Mesothelial cell of epicardium (in vitro differentiated cells): ENCODE measurements at regions not wholly inside any gene's neighbourhood (a gene's known extent, or its start where the extent isn't known, plus 50 kb on each side); places are given as distances from the start of the nearest gene placed in this dataset.

Source experiments
- DNase-seq, 2 experiments: peaks; one replicate each; pipeline ENCODE4 v3.0.0; 2021; ENCODE audit warnings: low spot score in 2 of 2; ENCODE audit not compliant: unreplicated experiment in 2 of 2
- H3K27ac Mint-ChIP-seq: 2 replicates; pipeline ENCODE4 v1.8.0; 2021; ENCODE audit warnings: mixed read lengths
- H3K27me3 Mint-ChIP-seq: 2 replicates; pipeline ENCODE4 v1.8.0; 2021; ENCODE audit warnings: low read depth, mixed read lengths
- H3K36me3 Mint-ChIP-seq: 2 replicates; pipeline ENCODE4 v1.8.0; 2021; ENCODE audit warnings: mixed read lengths
- H3K4me1 Mint-ChIP-seq: 2 replicates; pipeline ENCODE4 v1.8.0; 2021; ENCODE audit warnings: mixed read lengths
- H3K4me3 Mint-ChIP-seq: 2 replicates; pipeline ENCODE4 v1.8.0; 2021; ENCODE audit warnings: mild to moderate bottlenecking, moderate library complexity, mixed read lengths
- H3K9me3 Mint-ChIP-seq: 2 replicates; pipeline ENCODE4 v1.8.0; 2021; ENCODE audit warnings: mixed read lengths
- TF ChIP-seq, protein P1 (sequence below): fragments of 200-600 bp; sonication (generic); IDR thresholded peaks from one replicate; pipeline ENCODE4 v1.5.0; 2021; ENCODE audit warnings: antibody characterized with exemption; ENCODE audit not compliant: unreplicated experiment

DNA sequence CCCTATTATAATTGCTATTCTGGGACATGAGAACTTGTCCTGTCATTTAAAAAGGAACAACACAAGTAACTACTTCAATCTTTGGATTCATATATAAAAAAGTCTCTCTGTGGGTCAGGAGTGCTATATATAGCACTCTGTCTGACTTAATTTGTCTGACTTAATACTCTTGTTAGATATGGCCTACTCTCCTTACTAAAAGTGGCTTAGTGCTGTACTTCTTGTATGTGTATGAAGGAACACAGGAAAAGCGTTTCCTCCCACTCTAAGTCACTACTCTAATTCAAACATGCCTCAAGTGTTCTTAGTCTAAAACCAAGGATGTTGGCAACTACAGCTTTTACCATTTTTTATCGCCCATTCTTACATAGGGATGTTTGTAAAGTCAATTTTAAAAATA lies 255.2 kb upstream of the ROBO1 start:
- Mint-ChIP-seq H3K4me1 (no peaks in the 10 kb centered on the region), H3K36me3 (no peaks in the 10 kb centered on the region), H3K27me3 (peaks cover 9% of the 10 kb centered on the region), H3K27ac (no peak overlapping the region), H3K9me3 (no peaks in the 10 kb centered on the region), H3K4me3 (no peak overlapping the region)
- TF ChIP-seq, protein P1, sequence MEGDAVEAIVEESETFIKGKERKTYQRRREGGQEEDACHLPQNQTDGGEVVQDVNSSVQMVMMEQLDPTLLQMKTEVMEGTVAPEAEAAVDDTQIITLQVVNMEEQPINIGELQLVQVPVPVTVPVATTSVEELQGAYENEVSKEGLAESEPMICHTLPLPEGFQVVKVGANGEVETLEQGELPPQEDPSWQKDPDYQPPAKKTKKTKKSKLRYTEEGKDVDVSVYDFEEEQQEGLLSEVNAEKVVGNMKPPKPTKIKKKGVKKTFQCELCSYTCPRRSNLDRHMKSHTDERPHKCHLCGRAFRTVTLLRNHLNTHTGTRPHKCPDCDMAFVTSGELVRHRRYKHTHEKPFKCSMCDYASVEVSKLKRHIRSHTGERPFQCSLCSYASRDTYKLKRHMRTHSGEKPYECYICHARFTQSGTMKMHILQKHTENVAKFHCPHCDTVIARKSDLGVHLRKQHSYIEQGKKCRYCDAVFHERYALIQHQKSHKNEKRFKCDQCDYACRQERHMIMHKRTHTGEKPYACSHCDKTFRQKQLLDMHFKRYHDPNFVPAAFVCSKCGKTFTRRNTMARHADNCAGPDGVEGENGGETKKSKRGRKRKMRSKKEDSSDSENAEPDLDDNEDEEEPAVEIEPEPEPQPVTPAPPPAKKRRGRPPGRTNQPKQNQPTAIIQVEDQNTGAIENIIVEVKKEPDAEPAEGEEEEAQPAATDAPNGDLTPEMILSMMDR = no peak
- DNase-seq = no peak

DNA sequence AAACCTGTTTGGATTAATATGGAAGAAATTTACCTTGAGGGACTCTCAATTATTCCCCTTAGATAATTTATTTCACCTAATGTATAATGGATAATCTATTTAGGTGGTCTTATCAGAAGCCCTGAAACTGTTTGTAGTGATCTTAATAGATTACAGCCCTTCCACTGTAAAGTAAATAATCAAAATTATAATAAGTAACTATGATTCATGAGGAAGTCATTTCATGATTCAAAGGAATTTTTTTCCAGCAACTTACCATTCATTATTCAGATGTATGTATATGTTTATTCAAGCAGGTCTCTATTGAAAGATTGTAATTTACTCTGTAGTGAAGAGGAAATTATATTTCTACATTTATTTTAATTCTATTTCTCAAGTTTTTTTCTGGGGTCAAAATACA lies 250.6 kb upstream of the ROBO1 start:
- Mint-ChIP-seq H3K9me3 (no peaks in the 10 kb centered on the region), H3K4me1 (no peaks in the 10 kb centered on the region), H3K36me3 (no peaks in the 10 kb centered on the region), H3K27me3 (peaks cover 8% of the 10 kb centered on the region), H3K27ac (no peak overlapping the region), H3K4me3 (no peak overlapping the region)
- DNase-seq = no peak
- TF ChIP-seq, protein P1 = no peak

DNA sequence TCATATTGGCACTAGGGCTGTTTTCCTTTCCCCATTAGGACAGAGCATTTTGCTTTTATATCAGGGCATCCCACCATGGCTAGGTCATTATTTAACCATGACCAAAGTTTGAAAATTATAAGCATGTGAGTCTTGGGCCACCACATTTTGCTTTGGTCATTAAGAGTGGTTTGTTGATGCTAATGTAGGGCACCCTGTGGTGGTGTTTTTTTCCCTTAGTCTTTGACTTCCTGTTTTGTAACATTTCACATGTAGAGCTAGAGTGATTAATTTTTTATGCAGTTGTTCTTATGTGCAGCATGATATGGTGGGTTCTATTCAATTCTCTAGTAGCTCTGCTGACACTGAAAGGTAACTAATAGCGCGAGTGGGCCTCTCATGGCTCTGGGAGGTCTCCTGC lies 249.6 kb upstream of the ROBO1 start:
- TF ChIP-seq, protein P1 = no peak
- Mint-ChIP-seq H3K27me3 (peaks cover 8% of the 10 kb centered on the region), H3K9me3 (no peaks in the 10 kb centered on the region), H3K27ac (no peak overlapping the region), H3K4me1 (no peaks in the 10 kb centered on the region), H3K4me3 (no peak overlapping the region), H3K36me3 (no peaks in the 10 kb centered on the region)
- DNase-seq = no peak

DNA sequence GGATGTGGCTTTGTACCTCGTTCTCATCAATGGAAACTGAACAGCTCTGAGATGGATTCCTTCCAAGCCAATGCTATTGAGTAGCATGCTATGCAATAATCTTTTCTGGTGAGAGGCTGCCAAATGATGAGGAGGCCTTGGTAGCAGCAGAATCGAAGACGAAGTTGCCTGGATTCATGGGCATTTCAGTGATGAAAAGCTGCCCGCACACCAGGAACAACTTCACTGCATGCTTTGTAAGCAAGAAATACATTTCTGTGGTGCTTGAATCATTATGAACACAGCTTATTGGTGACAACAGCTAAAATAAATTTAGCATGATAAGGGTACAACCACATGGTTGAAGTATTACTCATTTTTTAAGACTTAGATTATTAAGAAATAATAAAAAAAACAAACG lies 246.8 kb upstream of the ROBO1 start:
- no peaks in the 10 kb centered on the region for H3K9me3 Mint-ChIP-seq

DNA sequence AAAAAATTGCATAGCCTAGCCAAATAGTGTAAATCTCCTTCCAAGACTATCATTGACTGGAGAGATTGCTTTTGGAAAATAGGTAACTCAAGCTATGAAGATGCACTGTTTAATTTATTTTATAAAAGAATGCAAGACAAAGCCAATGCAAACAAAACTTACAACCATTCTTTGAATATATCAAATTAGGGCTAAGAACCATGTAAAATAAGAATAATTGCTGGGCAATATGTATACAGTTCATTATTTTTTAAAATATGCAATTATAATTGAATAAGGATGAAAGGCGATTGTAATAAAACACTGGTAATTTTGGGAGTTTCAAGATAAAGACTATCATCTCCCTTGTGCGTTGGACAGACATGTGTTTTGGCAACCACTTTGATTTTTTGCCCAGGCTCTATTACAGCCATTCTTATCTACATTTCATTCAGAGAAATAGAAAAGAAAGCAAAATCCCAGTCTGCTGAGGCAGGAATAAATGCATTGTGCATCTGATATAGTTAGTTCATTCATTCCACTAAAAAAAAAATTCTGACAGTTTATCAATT lies 242.3 kb upstream of the ROBO1 start:
- no peak overlapping the region for H3K4me3 Mint-ChIP-seq
- H3K9me3 Mint-ChIP-seq = no peaks in the 10 kb centered on the region
- TF ChIP-seq, protein P1 = no peak
- no peak overlapping the region for H3K27ac Mint-ChIP-seq
- H3K36me3 Mint-ChIP-seq = no peaks in the 10 kb centered on the region
- peaks cover 9% of the 10 kb centered on the region for H3K4me1 Mint-ChIP-seq
- H3K27me3 Mint-ChIP-seq = peaks cover 8% of the 10 kb centered on the region
- DNase-seq = no peak

More for the DNA sequence above, 246.8 kb upstream of the ROBO1 start:
- H3K27ac Mint-ChIP-seq = no peak overlapping the region
- no peaks in the 10 kb centered on the region for H3K27me3 Mint-ChIP-seq
- H3K4me1 Mint-ChIP-seq = no peaks in the 10 kb centered on the region
- TF ChIP-seq, protein P1 = no peak
- H3K4me3 Mint-ChIP-seq = no peak overlapping the region
- no peaks in the 10 kb centered on the region for H3K36me3 Mint-ChIP-seq
- no peak for DNase-seq

DNA sequence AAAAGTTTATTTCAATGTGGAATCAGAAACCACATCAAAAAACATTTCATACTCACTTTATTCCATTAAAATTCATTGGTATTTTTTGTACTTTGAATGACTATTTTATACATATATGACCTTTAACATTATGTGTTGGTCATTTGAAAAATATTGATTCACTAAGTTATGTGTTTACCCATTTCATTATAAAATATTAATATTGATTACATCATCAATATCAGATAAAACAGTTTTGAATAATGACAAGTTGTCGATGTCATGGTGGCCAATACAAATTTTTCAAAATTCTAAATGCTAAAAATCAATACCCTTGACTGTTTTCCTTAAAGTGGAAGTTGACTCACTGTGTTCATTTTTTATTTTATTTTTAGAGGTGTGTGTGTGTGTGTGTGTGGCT lies 239.7 kb upstream of the ROBO1 start:
- Mint-ChIP-seq H3K27me3 (peaks cover 14% of the 10 kb centered on the region), H3K36me3 (no peaks in the 10 kb centered on the region), H3K4me1 (peaks cover 9% of the 10 kb centered on the region), H3K9me3 (peaks cover 3% of the 10 kb centered on the region), H3K4me3 (no peak overlapping the region), H3K27ac (no peak overlapping the region)
- TF ChIP-seq, protein P1 = no peak
- DNase-seq = no peak
